ENCODE measurements at regions not wholly inside any gene's neighbourhood (a gene's known extent, or its start where the extent isn't known, plus 50 kb on each side); places are given as distances from the start of the nearest gene placed in this dataset.

- TF ChIP-seq, protein P1, sequence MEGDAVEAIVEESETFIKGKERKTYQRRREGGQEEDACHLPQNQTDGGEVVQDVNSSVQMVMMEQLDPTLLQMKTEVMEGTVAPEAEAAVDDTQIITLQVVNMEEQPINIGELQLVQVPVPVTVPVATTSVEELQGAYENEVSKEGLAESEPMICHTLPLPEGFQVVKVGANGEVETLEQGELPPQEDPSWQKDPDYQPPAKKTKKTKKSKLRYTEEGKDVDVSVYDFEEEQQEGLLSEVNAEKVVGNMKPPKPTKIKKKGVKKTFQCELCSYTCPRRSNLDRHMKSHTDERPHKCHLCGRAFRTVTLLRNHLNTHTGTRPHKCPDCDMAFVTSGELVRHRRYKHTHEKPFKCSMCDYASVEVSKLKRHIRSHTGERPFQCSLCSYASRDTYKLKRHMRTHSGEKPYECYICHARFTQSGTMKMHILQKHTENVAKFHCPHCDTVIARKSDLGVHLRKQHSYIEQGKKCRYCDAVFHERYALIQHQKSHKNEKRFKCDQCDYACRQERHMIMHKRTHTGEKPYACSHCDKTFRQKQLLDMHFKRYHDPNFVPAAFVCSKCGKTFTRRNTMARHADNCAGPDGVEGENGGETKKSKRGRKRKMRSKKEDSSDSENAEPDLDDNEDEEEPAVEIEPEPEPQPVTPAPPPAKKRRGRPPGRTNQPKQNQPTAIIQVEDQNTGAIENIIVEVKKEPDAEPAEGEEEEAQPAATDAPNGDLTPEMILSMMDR (IDR thresholded peaks at IDR 0.05; ENCODE audit: low read depth, low read length): no peak
- TF ChIP-seq POLR2A (IDR thresholded peaks at IDR 0.05; ENCODE audit: extremely low read depth, insufficient read length) (no peak), MYC (IDR thresholded peaks at IDR 0.05; ENCODE audit: low read depth, low read length) (no peak)
- TF ChIP-seq, protein P2, sequence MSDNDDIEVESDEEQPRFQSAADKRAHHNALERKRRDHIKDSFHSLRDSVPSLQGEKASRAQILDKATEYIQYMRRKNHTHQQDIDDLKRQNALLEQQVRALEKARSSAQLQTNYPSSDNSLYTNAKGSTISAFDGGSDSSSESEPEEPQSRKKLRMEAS (IDR thresholded peaks at IDR 0.05; ENCODE audit: low read depth, low read length): no peak
These were observed 77.3 kb upstream of the RARB start for GRCh38 chr3:25350725-25351114.

All from NB4 (cell line).